ENCODE measurements at regions not wholly inside any gene's neighbourhood (a gene's known extent, or its start where the extent isn't known, plus 50 kb on each side); places are given as distances from the start of the nearest gene placed in this dataset.

GRCh38 chr2:128530025-128530573 is 211.4 kb upstream of the HS6ST1 start:
- no peak overlapping the region for H3K27ac ChIP-seq
- H3K36me3 ChIP-seq = no peaks in the 10 kb centered on the region
- no peak for ATAC-seq
- intact Hi-C loops (cut with DNase I) = no loop called here
- no peak overlapping the region for H3K4me3 ChIP-seq
- H3K9me3 ChIP-seq = no peaks in the 10 kb centered on the region
- no peaks in the 10 kb centered on the region for H3K27me3 ChIP-seq
- DNase-seq = peak in 1 of 4 donors; percentile 68
- no peak for TF ChIP-seq CTCF (IDR thresholded peaks at IDR 0.05)
- no peaks in the 10 kb centered on the region for H3K4me1 ChIP-seq

- Histone ChIP-seq H3K9me3 (no peaks in the 10 kb centered on the region), H3K27me3 (no peaks in the 10 kb centered on the region), H3K4me1 (no peaks in the 10 kb centered on the region), H3K36me3 (no peaks in the 10 kb centered on the region), H3K27ac (no peak overlapping the region), H3K4me3 (no peak overlapping the region)
- intact Hi-C loops (cut with DNase I) = no loop called here
- no peak for DNase-seq
- TF ChIP-seq CTCF (IDR thresholded peaks at IDR 0.05) = no peak
- ATAC-seq = no peak
These were observed 213.2 kb upstream of the HS6ST1 start for GRCh38 chr2:128531856-128532255.

- Histone ChIP-seq H3K27me3 (no peaks in the 10 kb centered on the region), H3K9me3 (no peaks in the 10 kb centered on the region), H3K27ac (no peak overlapping the region), H3K4me1 (no peaks in the 10 kb centered on the region), H3K4me3 (no peak overlapping the region), H3K36me3 (no peaks in the 10 kb centered on the region)
- DNase-seq (no peak), ATAC-seq (no peak)
- TF ChIP-seq CTCF (IDR thresholded peaks at IDR 0.05) = no peak
- intact Hi-C loops (cut with DNase I) = no loop called here
These were observed 214.4 kb upstream of the HS6ST1 start for GRCh38 chr2:128533101-128533500.

- DNase-seq (no peak), ATAC-seq (no peak)
- Histone ChIP-seq H3K9me3 (no peaks in the 10 kb centered on the region), H3K27me3 (no peaks in the 10 kb centered on the region), H3K27ac (no peak overlapping the region), H3K4me1 (no peaks in the 10 kb centered on the region), H3K36me3 (no peaks in the 10 kb centered on the region), H3K4me3 (no peak overlapping the region)
- intact Hi-C loops (cut with DNase I) = no loop called here
- TF ChIP-seq CTCF (IDR thresholded peaks at IDR 0.05) = no peak
These were observed 216.2 kb upstream of the HS6ST1 start for GRCh38 chr2:128534688-128535392.

GRCh38 chr2:128535953-128536352 is 217.3 kb upstream of the HS6ST1 start:
- H3K4me1 ChIP-seq = no peaks in the 10 kb centered on the region
- no peaks in the 10 kb centered on the region for H3K36me3 ChIP-seq
- ATAC-seq (peak; percentile 58), DNase-seq (peak in 1 of 4 donors; percentile 15)
- H3K9me3 ChIP-seq = no peaks in the 10 kb centered on the region
- H3K27ac ChIP-seq = no peak overlapping the region
- TF ChIP-seq CTCF (IDR thresholded peaks at IDR 0.05) = no peak
- no peak overlapping the region for H3K4me3 ChIP-seq
- no peaks in the 10 kb centered on the region for H3K27me3 ChIP-seq
- intact Hi-C loops (cut with DNase I) = no loop called here
